MM.1S (cell line): ENCODE measurements at regions not wholly inside any gene's neighbourhood (a gene's known extent, or its start where the extent isn't known, plus 50 kb on each side); places are given as distances from the start of the nearest gene placed in this dataset.

Source experiments
- CTCF ChIP-seq: fragments of 300-600 bp; sonication (generic); IDR thresholded peaks from 2 replicates; pipeline ENCODE4 v1.5.1; 2016; ENCODE audit warnings: antibody characterized with exemption, low read length, mixed read lengths
- EZH2 ChIP-seq: fragments of 300-600 bp; sonication (generic); optimal IDR thresholded peaks from 2 replicates; pipeline ENCODE3; 2017; ENCODE audit warnings: low read depth, mild to moderate bottlenecking, antibody characterized with exemption, low read length, mixed read lengths
- EZH2phosphoT487 ChIP-seq: fragments of 300-600 bp; sonication (generic); IDR thresholded peaks from 2 replicates; pipeline ENCODE4 v1.6.1; 2018; ENCODE audit warnings: antibody characterized with exemption, low read length

DNA sequence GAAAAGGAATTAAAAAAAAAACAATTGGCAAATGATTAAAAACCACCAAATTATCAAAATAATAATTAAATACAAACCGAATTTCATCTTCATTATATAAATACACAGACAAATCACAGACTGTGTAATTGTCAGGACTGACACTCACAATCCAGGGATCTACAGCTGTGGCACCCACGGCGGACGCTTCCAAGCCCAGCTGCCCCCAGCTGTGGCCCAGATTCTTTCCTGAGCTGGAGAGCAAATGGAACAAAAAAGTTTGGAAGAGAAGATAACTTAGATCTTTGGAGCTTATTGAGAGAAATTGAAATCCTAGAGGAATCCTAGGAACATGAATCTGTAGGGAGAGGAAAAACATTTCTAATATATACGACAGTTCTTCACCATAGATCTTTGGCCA, 316.1 kb downstream of the OTUD1 start:
- no peak for TF ChIP-seq EZH2phosphoT487
- no peak for TF ChIP-seq CTCF
- TF ChIP-seq EZH2 = no peak
